SK-N-MC (cell line): ENCODE measurements at regions not wholly inside any gene's neighbourhood (a gene's known extent, or its start where the extent isn't known, plus 50 kb on each side); places are given as distances from the start of the nearest gene placed in this dataset.

Experiments used
- DNase-seq: peaks from one replicate; pipeline ENCODE4 v3.0.0-alpha.2; 2011; ENCODE audit warnings: low read depth, low spot score
- H3K27ac ChIP-seq: fragments of 200-600 bp; sonication (generic); 2 replicates; pipeline ENCODE4 v1.5.1; 2016; ENCODE audit warnings: mixed run types
- H3K36me3 ChIP-seq: fragments of 200-600 bp; sonication (generic); 2 replicates; pipeline ENCODE4 v1.6.1; 2017; ENCODE audit warnings: antibody characterized with exemption, low read length, mixed read lengths; ENCODE audit not compliant: insufficient read depth
- H3K4me3 ChIP-seq: fragments of 200-600 bp; sonication (generic); 2 replicates; pipeline ENCODE4 v1.5.1; 2016
- H3K9ac ChIP-seq: fragments of 200-600 bp; sonication (generic); 2 replicates; pipeline ENCODE4 v1.8.0; 2017; ENCODE audit warnings: mixed run types, mixed read lengths; ENCODE audit not compliant: insufficient read length
- H3K9me3 ChIP-seq: fragments of 200-600 bp; sonication (generic); 2 replicates; pipeline ENCODE4 v1.6.1; 2017; ENCODE audit warnings: low read depth, mild to moderate bottlenecking, antibody characterized with exemption, low read length, moderate library complexity, mixed read lengths
- EZH2 ChIP-seq: fragments of 200-600 bp; sonication (generic); IDR thresholded peaks from one replicate; pipeline ENCODE4 v1.6.1; 2017; ENCODE audit warnings: antibody characterized with exemption
- FOXP2 ChIP-seq: optimal IDR thresholded peaks from 2 replicates; pipeline ENCODE3; 2011; ENCODE audit warnings: mild to moderate bottlenecking, moderate library complexity; ENCODE audit not compliant: insufficient read depth; ENCODE audit errors: extremely low read length, control extremely low read depth
- POLR2AphosphoS5 ChIP-seq: IDR thresholded peaks from 2 replicates; pipeline ENCODE4 v1.6.1; 2012; ENCODE audit warnings: mild to moderate bottlenecking, low read depth, low read length, borderline replicate concordance

- Histone ChIP-seq H3K9ac (no peak overlapping the region), H3K9me3 (no peaks in the 10 kb centered on the region), H3K4me3 (no peak overlapping the region), H3K36me3 (no peaks in the 10 kb centered on the region), H3K27ac (no peak overlapping the region)
- TF ChIP-seq POLR2AphosphoS5 (no peak), FOXP2 (no peak), EZH2 (no peak)
- no peak for DNase-seq
These were observed 237.1 kb upstream of the CITED2 start for GRCh38 chr6:139611327-139612134.

DNA sequence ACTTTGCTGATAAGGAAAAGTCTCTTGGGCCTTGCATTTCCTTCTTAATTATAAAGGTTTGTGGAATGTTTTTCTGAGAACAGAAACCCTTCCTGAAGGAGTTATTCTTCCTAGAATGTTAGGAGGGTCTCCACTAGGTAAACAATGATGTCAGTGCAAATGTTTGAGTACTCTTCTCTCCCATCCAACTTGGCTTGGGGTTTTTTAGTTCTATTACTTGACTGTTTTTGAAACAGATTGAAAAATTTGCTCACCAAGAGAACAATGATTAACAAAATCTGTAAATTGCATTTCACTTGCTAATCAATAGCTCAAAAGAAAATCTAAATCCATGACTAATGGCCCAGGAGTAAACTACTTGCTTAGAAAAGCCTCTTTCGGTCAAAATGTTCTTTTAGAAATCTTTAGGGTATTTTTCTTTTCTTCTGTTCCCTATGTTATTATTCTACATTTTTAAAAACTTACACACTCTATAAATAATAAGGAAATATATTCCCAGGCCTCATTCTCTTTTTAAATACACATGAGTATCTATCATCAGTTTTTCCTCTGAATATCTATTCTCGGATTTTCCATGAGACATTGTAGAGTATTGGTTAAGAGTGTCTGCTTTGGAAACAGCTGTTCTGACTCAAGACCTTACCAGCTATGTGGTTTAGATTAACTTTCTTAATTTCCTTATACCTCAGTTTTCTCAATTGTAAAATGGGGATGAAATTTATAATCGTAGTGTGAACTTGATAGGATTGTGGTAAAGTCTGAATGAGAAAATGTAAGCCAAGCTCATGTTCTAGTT lies 234.2 kb upstream of the CITED2 start:
- DNase-seq: no peak
- Histone ChIP-seq H3K9ac (no peak overlapping the region), H3K36me3 (no peaks in the 10 kb centered on the region), H3K27ac (peak overlapping the region; percentile 7; the same call in 1 of the 2 replicates), H3K4me3 (no peak overlapping the region), H3K9me3 (no peaks in the 10 kb centered on the region)
- TF ChIP-seq EZH2: no peak
- TF ChIP-seq FOXP2: no peak
- TF ChIP-seq POLR2AphosphoS5: no peak

- DNase-seq: no peak
- Histone ChIP-seq H3K36me3 (no peaks in the 10 kb centered on the region), H3K4me3 (no peak overlapping the region), H3K9ac (no peak overlapping the region), H3K9me3 (no peaks in the 10 kb centered on the region), H3K27ac (no peak overlapping the region)
- TF ChIP-seq EZH2 (no peak), FOXP2 (no peak), POLR2AphosphoS5 (no peak)
These were observed 230.9 kb upstream of the CITED2 start for GRCh38 chr6:139605350-139605749.

DNA sequence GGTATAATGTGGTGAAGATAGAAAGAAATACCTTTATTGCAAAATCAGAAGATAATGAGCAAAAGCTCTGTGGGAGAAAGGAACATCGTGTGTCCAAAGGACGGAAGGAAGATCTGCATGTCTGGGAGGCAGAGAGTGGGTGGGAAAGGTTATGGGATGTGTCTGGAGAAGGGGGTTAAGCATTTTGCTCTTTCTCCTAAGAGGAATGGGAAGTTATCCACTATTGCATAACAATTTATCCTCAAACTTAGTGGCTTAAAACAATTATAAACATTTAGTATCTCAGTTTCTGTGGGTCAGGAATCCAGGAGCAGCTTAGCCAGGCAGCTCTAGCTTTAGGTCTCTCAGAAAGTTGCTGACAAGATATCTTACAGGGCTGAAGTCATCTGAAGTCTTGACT lies 229.1 kb upstream of the CITED2 start:
- H3K9me3 ChIP-seq: no peaks in the 10 kb centered on the region
- no peak overlapping the region for H3K9ac ChIP-seq
- DNase-seq: no peak
- no peak for TF ChIP-seq FOXP2
- TF ChIP-seq EZH2: no peak
- TF ChIP-seq POLR2AphosphoS5: no peak
- H3K36me3 ChIP-seq: no peaks in the 10 kb centered on the region
- H3K27ac ChIP-seq: no peak overlapping the region
- H3K4me3 ChIP-seq: no peak overlapping the region

DNA sequence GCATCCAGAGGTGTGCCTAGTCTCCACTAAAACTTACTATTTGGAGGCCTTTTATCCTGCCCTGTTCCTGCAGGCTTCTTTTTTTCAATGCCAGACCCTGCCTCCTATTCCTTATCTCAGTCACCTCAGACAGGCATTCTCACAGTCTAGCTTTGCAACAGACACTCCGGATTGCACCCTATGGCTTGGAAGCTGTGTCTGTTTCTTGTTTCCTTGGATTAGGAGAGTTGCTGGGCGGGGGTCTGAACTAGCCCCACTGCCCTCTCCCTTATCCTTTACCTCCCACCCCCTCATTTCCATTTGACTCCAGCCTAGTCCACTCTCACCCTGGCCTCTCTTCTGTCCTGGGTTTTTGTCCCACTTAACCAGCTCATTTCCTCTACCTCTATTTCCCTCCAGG lies 228.1 kb upstream of the CITED2 start:
- Histone ChIP-seq H3K36me3 (no peaks in the 10 kb centered on the region), H3K9ac (no peak overlapping the region), H3K27ac (no peak overlapping the region), H3K9me3 (no peaks in the 10 kb centered on the region), H3K4me3 (no peak overlapping the region)
- no peak for DNase-seq
- TF ChIP-seq FOXP2 (no peak), EZH2 (no peak), POLR2AphosphoS5 (no peak)

DNA sequence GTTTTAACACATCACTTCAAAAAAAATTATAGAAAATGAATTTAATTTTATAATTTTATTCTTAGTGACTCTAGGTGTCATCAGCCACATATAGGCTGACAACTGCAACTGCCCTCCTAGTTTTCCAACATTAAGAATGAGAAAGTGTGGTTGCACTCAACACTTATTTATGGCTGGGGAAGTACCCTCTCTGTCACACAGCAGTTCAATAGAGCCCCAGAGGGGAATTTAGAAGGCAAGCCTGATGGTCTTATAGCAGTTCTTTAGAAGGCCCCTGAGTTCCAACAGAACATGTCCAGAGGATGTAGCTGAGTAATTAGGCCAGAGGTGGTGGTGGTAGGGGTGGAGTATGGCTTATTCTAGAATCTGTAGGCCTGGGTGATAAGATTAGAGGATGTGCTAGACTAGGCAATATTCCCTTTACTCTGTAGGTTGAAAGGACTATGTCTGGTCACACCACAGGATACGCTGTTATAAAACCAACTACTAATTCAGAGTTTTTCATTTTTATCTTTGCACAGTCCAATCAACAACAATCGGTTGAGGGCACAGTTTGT lies 226.5 kb upstream of the CITED2 start:
- Histone ChIP-seq H3K27ac (no peak overlapping the region), H3K4me3 (no peak overlapping the region), H3K9me3 (no peaks in the 10 kb centered on the region), H3K36me3 (no peaks in the 10 kb centered on the region), H3K9ac (no peak overlapping the region)
- TF ChIP-seq POLR2AphosphoS5 (no peak), EZH2 (no peak), FOXP2 (no peak)
- DNase-seq: no peak

DNA sequence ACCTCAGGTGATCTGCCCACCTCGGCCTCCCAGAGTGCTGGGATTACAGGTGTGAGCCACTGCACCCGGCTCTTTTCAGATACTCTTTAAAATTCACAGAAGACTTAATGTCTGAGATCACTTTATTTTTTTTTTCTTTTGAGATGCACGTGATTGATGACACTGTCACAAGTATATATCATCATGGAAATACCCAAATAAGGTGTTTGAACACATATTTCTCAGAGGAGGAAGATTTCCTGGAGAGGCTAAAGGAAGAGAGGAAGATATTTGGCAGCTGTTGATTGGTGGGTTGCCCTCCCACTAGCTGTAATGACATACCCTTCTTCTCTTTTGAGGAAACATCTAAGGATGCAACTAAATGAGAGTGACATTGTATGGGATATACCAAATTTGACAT lies 225.9 kb upstream of the CITED2 start:
- TF ChIP-seq POLR2AphosphoS5 (no peak), FOXP2 (no peak), EZH2 (no peak)
- H3K9me3 ChIP-seq: no peaks in the 10 kb centered on the region
- DNase-seq: no peak
- no peak overlapping the region for H3K4me3 ChIP-seq
- no peak overlapping the region for H3K9ac ChIP-seq
- H3K36me3 ChIP-seq: no peaks in the 10 kb centered on the region
- H3K27ac ChIP-seq: no peak overlapping the region

DNA sequence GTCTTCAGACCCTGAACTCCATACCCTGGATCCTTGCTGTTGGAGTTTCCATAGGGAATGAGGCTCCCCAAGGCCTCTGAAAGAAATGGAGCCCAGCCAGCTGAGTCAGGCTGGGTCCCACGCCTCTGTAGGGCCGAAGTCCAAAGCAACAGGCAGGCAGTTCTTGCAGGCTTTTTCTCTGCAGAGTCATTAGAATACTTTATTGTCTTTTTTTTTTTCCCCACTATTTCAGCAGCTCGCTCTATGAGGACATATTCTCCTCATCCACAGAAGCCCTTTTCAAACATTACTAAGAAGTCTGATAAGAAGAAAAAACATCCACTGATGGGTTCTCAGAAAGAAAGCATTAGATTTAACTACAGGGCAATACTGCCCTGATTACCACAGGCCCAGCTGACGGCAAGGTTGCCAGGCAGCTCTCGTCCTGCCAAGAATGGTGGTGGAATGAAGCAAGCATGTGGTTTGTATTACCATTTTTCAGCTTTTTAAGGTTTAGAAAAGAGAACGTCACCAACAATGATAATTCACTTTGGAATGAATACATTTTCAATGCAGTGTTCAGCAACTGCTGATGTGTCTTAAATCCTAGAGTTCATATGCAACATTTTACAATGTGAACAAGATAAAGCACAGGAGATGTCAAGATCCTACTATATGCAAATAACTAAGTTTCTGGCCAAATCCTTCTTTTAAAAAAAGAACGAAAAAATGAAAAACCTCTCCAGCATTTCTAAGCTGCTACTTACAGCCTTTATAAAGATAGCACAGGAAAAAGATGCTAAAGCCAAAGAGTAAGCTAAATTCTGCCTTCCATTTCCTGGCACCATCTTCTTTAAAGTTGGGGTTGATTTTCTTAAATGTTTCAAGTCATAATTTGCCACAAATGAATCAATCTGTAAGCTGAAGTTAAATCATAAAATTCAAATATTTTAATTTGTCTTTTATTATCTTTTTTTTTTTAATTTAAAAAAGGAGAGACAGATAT lies 223.6 kb upstream of the CITED2 start:
- DNase-seq: peak; percentile 68
- peak overlapping the region; percentile 51 for H3K9ac ChIP-seq
- peak overlapping the region; percentile 53 for H3K4me3 ChIP-seq
- TF ChIP-seq FOXP2: no peak
- TF ChIP-seq EZH2: no peak
- no peak for TF ChIP-seq POLR2AphosphoS5
- no peaks in the 10 kb centered on the region for H3K9me3 ChIP-seq
- H3K36me3 ChIP-seq: no peaks in the 10 kb centered on the region
- H3K27ac ChIP-seq: peak overlapping the region; percentile 96
